GM23338 (cell line): ENCODE measurements at regions not wholly inside any gene's neighbourhood (a gene's known extent, or its start where the extent isn't known, plus 50 kb on each side); places are given as distances from the start of the nearest gene placed in this dataset.

ENCODE experiments used
- CTCF ChIP-seq, 2 experiments: fragments of 200-600 bp in 1 of 2; sonication (generic) in 1 of 2; conservative IDR thresholded peaks; 2 replicates each; pipeline versions ENCODE4 v1.5.1 to v1.6.1; 2016 to 2017; ENCODE audit warnings: antibody characterized with exemption in 2 of 2, low read depth in 2 of 2, mild to moderate bottlenecking in 2 of 2, moderate library complexity in 1 of 2
- EZH2 ChIP-seq: fragments of 200-600 bp; sonication (generic); IDR thresholded peaks from one replicate; pipeline ENCODE4 v1.8.0; 2017; ENCODE audit warnings: antibody characterized with exemption, mild to moderate bottlenecking, low read depth; ENCODE audit not compliant: unreplicated experiment
- REST ChIP-seq: IDR thresholded peaks from one replicate; pipeline ENCODE4 v1.6.1; 2018; ENCODE audit warnings: antibody characterized with exemption; ENCODE audit not compliant: unreplicated experiment

DNA sequence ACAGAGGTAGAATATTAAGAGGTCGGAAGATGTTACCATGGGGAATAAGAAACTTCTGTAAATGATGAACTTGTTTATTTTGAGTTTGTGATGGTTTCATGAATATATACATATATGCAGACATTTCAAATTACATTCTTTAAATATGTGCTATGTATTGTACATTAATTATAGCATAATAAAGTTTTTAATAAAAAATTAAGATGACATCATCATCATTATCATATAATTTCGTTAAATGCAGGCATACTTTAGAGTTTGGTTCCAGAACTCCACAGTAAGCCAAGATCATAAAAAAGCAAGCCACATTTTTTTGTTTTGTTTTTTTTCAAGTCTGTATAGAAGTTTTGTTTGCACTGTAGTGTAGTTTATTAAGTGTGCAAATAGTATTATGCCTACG lies 1403.5 kb downstream of the EFNA5 start:
- TF ChIP-seq EZH2 (no peak), CTCF (conservative IDR thresholded peaks at IDR 0.05; ENCODE audit: low read depth in 2 of 2) (no peak), REST (no peak)
